K562 (cell line): ENCODE measurements at regions not wholly inside any gene's neighbourhood (a gene's known extent, or its start where the extent isn't known, plus 50 kb on each side); places are given as distances from the start of the nearest gene placed in this dataset.

ENCODE experiments used
- ATAC-seq: fragments of 200-7000 bp; cut with Tn5 transposase; 3 replicates; pipeline ENCODE4 v1.9.1; 2020; ENCODE audit warnings: moderate library complexity
- BruUV-seq: library from RNA; stranded (reverse); fragments of 400-500 nt; replicated peaks from 2 replicates; lab custom pipeline; 2021; lab: Mats Ljungman, UMichigan
- CTCF ChIA-PET: fragments of 300-600 bp; formaldehyde crosslinking; extraction: SDS; loops from one replicate; lab custom pipeline; 2021; ENCODE audit warnings: low intra/inter-chr PET ratio; lab: Yijun Ruan, JAX
- POLR2A ChIA-PET: fragments of 300-600, 350-650 bp; sonication (Branson Sonifier 250); formaldehyde crosslinking; extraction: SDS; loops from one replicate; lab custom pipeline; 2021; ENCODE audit warnings: antibody characterized with exemption, inconsistent platforms; lab: Yijun Ruan, JAX
- DNase-seq, 4 experiments: peaks; one replicate each; pipeline versions ENCODE4 v3.0.0 to v3.0.0-alpha.2; 2011 to 2018; ENCODE audit warnings: low spot score in 3 of 4, mixed read lengths in 3 of 4; ENCODE audit errors: extremely low read depth in 1 of 4
- FAIRE-seq: peaks from 2 replicates; lab custom pipeline; 2011; peaks lifted over from hg19 to GRCh38; lab: Jason Lieb, UNC
- H2AFZ ChIP-seq: 2 replicates; pipeline ENCODE4 v1.6.0; 2011; ENCODE audit warnings: low read depth, low read length, control low read depth, inconsistent platforms
- H3K27ac ChIP-seq: fragments of 200-600 bp; 3 replicates; pipeline ENCODE4 v1.8.0; 2011; ENCODE audit warnings: low read depth, mild to moderate bottlenecking, control low read depth, inconsistent platforms, low read length, moderate library complexity, mixed read lengths; ENCODE audit errors: extremely low read depth
- H3K27me3 ChIP-seq, 2 experiments: fragments of 300-600 bp in 1 of 2; 2 replicates in 1 of 2; 3 replicates in 1 of 2; pipeline versions ENCODE4 v1.6.0 to v1.8.0; 2011; ENCODE audit warnings: inconsistent platforms in 2 of 2, low read length in 2 of 2, mild to moderate bottlenecking in 1 of 2, mixed read lengths in 1 of 2, moderate library complexity in 1 of 2; ENCODE audit not compliant: control insufficient read depth in 2 of 2, insufficient read depth in 2 of 2
- H3K36me3 ChIP-seq: fragments of 300-600 bp; 3 replicates; pipeline ENCODE4 v1.8.0; 2011; ENCODE audit warnings: mild to moderate bottlenecking, low read length, inconsistent platforms; ENCODE audit not compliant: control insufficient read depth, insufficient read depth
- H3K4me1 ChIP-seq, 2 experiments: fragments of 200-600 bp in 1 of 2; replicated peaks in 1 of 2; 2 replicates in 1 of 2; 3 replicates in 1 of 2; pipeline versions ENCODE4 v1.5.1 to v1.8.0; 2011; ENCODE audit warnings: inconsistent platforms in 2 of 2, low read length in 2 of 2, mild to moderate bottlenecking in 1 of 2, mixed read lengths in 1 of 2, moderate library complexity in 1 of 2; ENCODE audit not compliant: control insufficient read depth in 2 of 2, insufficient read depth in 2 of 2
- H3K4me2 ChIP-seq: 2 replicates; pipeline ENCODE4 v1.6.1; 2011; ENCODE audit warnings: low read length, control low read depth, inconsistent platforms, mixed read lengths; ENCODE audit not compliant: insufficient read depth
- H3K4me3 ChIP-seq: fragments of 200-600 bp; sonication (generic), shearing (Covaris generic); 2 replicates; pipeline ENCODE4 v1.5.1; 2016; ENCODE audit warnings: control low read depth, inconsistent platforms
- H3K79me2 ChIP-seq: fragments of 200-600 bp; 3 replicates; pipeline ENCODE4 v1.8.0; 2011; ENCODE audit warnings: low read length, inconsistent platforms; ENCODE audit not compliant: control insufficient read depth, insufficient read depth
- H3K9ac ChIP-seq, 2 experiments: 2 replicates each; pipeline versions ENCODE4 v1.6.0 to v1.6.1; 2011; ENCODE audit warnings: low read depth in 2 of 2, low read length in 2 of 2, control low read depth in 1 of 2, inconsistent platforms in 1 of 2, mild to moderate bottlenecking in 1 of 2, mixed read lengths in 1 of 2; ENCODE audit not compliant: insufficient read depth in 1 of 2
- H3K9me1 ChIP-seq: one replicate; pipeline ENCODE4 v1.6.0; 2011; ENCODE audit warnings: inconsistent platforms, mild to moderate bottlenecking, low read length, moderate library complexity; ENCODE audit not compliant: control insufficient read depth, insufficient read depth
- H3K9me3 ChIP-seq: replicated peaks from 2 replicates; pipeline ENCODE4 v1.5.1; 2011; ENCODE audit warnings: low read depth, low read length, inconsistent platforms; ENCODE audit not compliant: control insufficient read depth, insufficient read depth
- H4K20me1 ChIP-seq: replicated peaks from 2 replicates; pipeline ENCODE4 v1.6.1; 2011; ENCODE audit warnings: low read length, inconsistent platforms, mixed read lengths; ENCODE audit not compliant: control insufficient read depth, insufficient read depth
- CTCF ChIP-seq, 3 experiments: IDR thresholded peaks in 2 of 3; conservative IDR thresholded peaks in 1 of 3; 2 replicates each; pipeline ENCODE4 v1.5.1; 2011 to 2012; ENCODE audit warnings: low read length in 3 of 3, mild to moderate bottlenecking in 3 of 3, control low read depth in 2 of 3, improper control_type of control experiment in 1 of 3, inconsistent platforms in 1 of 3, low read depth in 1 of 3, mixed read lengths in 1 of 3, moderate library complexity in 1 of 3; ENCODE audit not compliant: insufficient read depth in 2 of 3
- E2F3 ChIP-seq: fragments of 250-450 bp; sonication (Bioruptor Pico); IDR thresholded peaks from 2 replicates; pipeline ENCODE4 v1.4.0; 2020; ENCODE audit warnings: mild to moderate bottlenecking
- E2F8 ChIP-seq: fragments of 450-650 bp; IDR thresholded peaks from 2 replicates; pipeline ENCODE4 v1.7.1; 2018; ENCODE audit warnings: mild to moderate bottlenecking, low read depth; ENCODE audit not compliant: partially characterized antibody
- NFRKB ChIP-seq: fragments of 450-650 bp; IDR thresholded peaks from 2 replicates; pipeline ENCODE4 v1.6.1; 2016; ENCODE audit warnings: low read depth
- POLR2AphosphoS5 ChIP-seq: IDR thresholded peaks from 2 replicates; pipeline ENCODE4 v1.6.1; 2011; ENCODE audit warnings: mild to moderate bottlenecking, low read depth, low read length, moderate library complexity; ENCODE audit not compliant: control insufficient read depth, insufficient read depth
- ZBTB34 ChIP-seq: fragments of 250-450 bp; sonication (Bioruptor Pico); IDR thresholded peaks from 2 replicates; pipeline ENCODE4 v1.8.0; 2021; ENCODE audit warnings: mild to moderate bottlenecking, moderate library complexity
- ZFP36 ChIP-seq: fragments of 150-350 bp; IDR thresholded peaks from 2 replicates; pipeline ENCODE4 v1.6.1; 2018; ENCODE audit warnings: low read length, low read depth; ENCODE audit not compliant: partially characterized antibody
- WGBS: fragments of 100-300 bp; shearing (Covaris generic); methylation state at CpG from one replicate; pipeline ENCODE4 v1.1.6; 2016; ENCODE audit warnings: low coverage, mixed read lengths; ENCODE audit not compliant: insufficient coverage; ENCODE audit errors: missing lambda C conversion rate; 5-methylcytosine and 5-hydroxymethylcytosine counted together
- in situ Hi-C: fragments of 300-500 bp; cut with MboI; formaldehyde crosslinking; loops from 4 replicates; pipeline ENCODE4 v1.15.0; 2018; ENCODE audit warnings: inconsistent platforms, mixed read lengths
- intact Hi-C: fragments of 100-400 bp; cut with micrococcal nuclease; formaldehyde crosslinking; loops from 2 replicates; pipeline ENCODE4 v1.14.2; 2022

GRCh38 chr9:87077986-87078385, 130.7 kb upstream of the GAS1 start (continued):
- no peak for TF ChIP-seq E2F8
- TF ChIP-seq NFRKB: no peak
- TF ChIP-seq ZFP36: no peak
- TF ChIP-seq POLR2AphosphoS5: no peak
- no peak for TF ChIP-seq E2F3 (CRISPR knock-in tag)

GRCh38 chr9:87080512-87081264, 133.4 kb upstream of the GAS1 start:
- no peak overlapping the region for H3K4me2 ChIP-seq
- H3K4me1 ChIP-seq: no peaks in the 10 kb centered on the region
- WGBS: 2% methylated on average over 7 of the region's 7 CpGs
- DNase-seq (no peak), ATAC-seq (no peak), FAIRE-seq (no peak)
- H3K9me3 ChIP-seq: no peaks in the 10 kb centered on the region
- H3K79me2 ChIP-seq: no peaks in the 10 kb centered on the region
- no peak overlapping the region for H3K27ac ChIP-seq
- TF ChIP-seq CTCF (IDR thresholded peaks at IDR 0.05 in 2 of 3, conservative IDR thresholded peaks at IDR 0.05 in 1 of 3; ENCODE audit: insufficient read depth in 2 of 3, low read depth in 1 of 3, low read length in 3 of 3) (peak in 1 of 3 experiments; percentile 23; a peak in 2 of 6 replicates), ZBTB34 (CRISPR knock-in tag) (no peak)
- H2AFZ ChIP-seq: no peak overlapping the region
- CTCF ChIA-PET: no interaction called here
- intact Hi-C loops (no loop called here), in situ Hi-C loops (no loop called here)
- H3K9me1 ChIP-seq: no peaks in the 10 kb centered on the region
- POLR2A ChIA-PET: no interaction called here
- no peaks in the 10 kb centered on the region for H4K20me1 ChIP-seq
- no TSS peak for BruUV-seq
- peaks cover under 1 to 16% of the 10 kb centered on the region in 2 experiments; a peak in 3 of 5 replicates for H3K27me3 ChIP-seq
- H3K4me3 ChIP-seq: no peak overlapping the region
- no peak overlapping the region for H3K9ac ChIP-seq
- H3K36me3 ChIP-seq: no peaks in the 10 kb centered on the region
